H9 (cell line): ENCODE measurements at regions not wholly inside any gene's neighbourhood (a gene's known extent, or its start where the extent isn't known, plus 50 kb on each side); places are given as distances from the start of the nearest gene placed in this dataset.

Experiments
- DNase-seq: peaks from one replicate; pipeline ENCODE4 v3.0.0-alpha.2; 2017
- H2AFZ ChIP-seq: one replicate; pipeline ENCODE4 v1.6.1; 2013; ENCODE audit warnings: mild to moderate bottlenecking, low read length, control low read depth, moderate library complexity
- H2AK5ac ChIP-seq: 2 replicates; pipeline ENCODE4 v1.6.1; 2013; ENCODE audit warnings: low read length, control low read depth, mixed read lengths; ENCODE audit not compliant: insufficient read length
- H2BK120ac ChIP-seq: one replicate; pipeline ENCODE4 v1.6.1; 2013; ENCODE audit warnings: low read depth, mild to moderate bottlenecking, low read length, control low read depth, inconsistent platforms; ENCODE audit not compliant: poor library complexity, severe bottlenecking
- H2BK12ac ChIP-seq: 2 replicates; pipeline ENCODE4 v1.6.1; 2013; ENCODE audit warnings: low read length, control low read depth, mixed read lengths, low read depth; ENCODE audit not compliant: insufficient read length
- H2BK15ac ChIP-seq: 2 replicates; pipeline ENCODE4 v1.6.1; 2013; ENCODE audit warnings: low read depth, low read length, control low read depth
- H2BK20ac ChIP-seq: one replicate; pipeline ENCODE4 v1.6.1; 2013; ENCODE audit warnings: low read depth, mild to moderate bottlenecking, low read length, control low read depth, inconsistent platforms; ENCODE audit not compliant: poor library complexity, severe bottlenecking
- H2BK5ac ChIP-seq: 2 replicates; pipeline ENCODE4 v1.6.1; 2013; ENCODE audit warnings: low read length, control low read depth, mixed read lengths; ENCODE audit not compliant: insufficient read length
- H3K14ac ChIP-seq: 2 replicates; pipeline ENCODE4 v1.6.1; 2013; ENCODE audit warnings: low read length, control low read depth; ENCODE audit not compliant: insufficient read depth
- H3K18ac ChIP-seq: 2 replicates; pipeline ENCODE4 v1.6.1; 2013; ENCODE audit warnings: low read depth, mild to moderate bottlenecking, mixed read lengths, low read length, control low read depth; ENCODE audit not compliant: insufficient read length
- H3K23ac ChIP-seq: 2 replicates; pipeline ENCODE4 v1.6.1; 2013; ENCODE audit warnings: low read length, control low read depth, mixed read lengths, low read depth; ENCODE audit not compliant: insufficient read length
- H3K23me2 ChIP-seq: 2 replicates; pipeline ENCODE4 v1.6.1; 2013; ENCODE audit warnings: low read depth, mild to moderate bottlenecking, mixed read lengths, low read length, control low read depth; ENCODE audit not compliant: insufficient read length, poor library complexity, severe bottlenecking
- H3K27ac ChIP-seq: 2 replicates; pipeline ENCODE4 v1.5.1; 2013; ENCODE audit warnings: low read length, control low read depth, mixed read lengths, low read depth; ENCODE audit not compliant: insufficient read length
- H3K27me3 ChIP-seq: 2 replicates; pipeline ENCODE4 v1.6.1; 2013; ENCODE audit warnings: low read length, control low read depth, inconsistent platforms; ENCODE audit not compliant: insufficient read depth
- H3K4ac ChIP-seq: 2 replicates; pipeline ENCODE4 v1.6.1; 2013; ENCODE audit warnings: low read depth, mild to moderate bottlenecking, control low read depth, inconsistent platforms, low read length, moderate library complexity
- H3K4me1 ChIP-seq: 2 replicates; pipeline ENCODE4 v1.6.1; 2013; ENCODE audit warnings: low read length, control low read depth, inconsistent platforms; ENCODE audit not compliant: insufficient read depth
- H3K4me2 ChIP-seq: 2 replicates; pipeline ENCODE4 v1.6.1; 2013; ENCODE audit warnings: low read length, control low read depth, mixed read lengths; ENCODE audit not compliant: insufficient read length, insufficient read depth
- H3K56ac ChIP-seq: 2 replicates; pipeline ENCODE4 v1.6.1; 2013; ENCODE audit warnings: low read depth, mild to moderate bottlenecking, mixed read lengths, low read length, control low read depth; ENCODE audit not compliant: insufficient read length
- H3K79me1 ChIP-seq: 2 replicates; pipeline ENCODE4 v1.6.1; 2013; ENCODE audit warnings: low read depth, mild to moderate bottlenecking, moderate library complexity, low read length, control low read depth, inconsistent platforms; ENCODE audit not compliant: insufficient read depth, poor library complexity, severe bottlenecking
- H3K79me2 ChIP-seq: 2 replicates; pipeline ENCODE4 v1.6.1; 2013; ENCODE audit warnings: low read length, control low read depth, inconsistent platforms; ENCODE audit not compliant: insufficient read depth
- H3K9ac ChIP-seq: 2 replicates; pipeline ENCODE4 v1.6.1; 2013; ENCODE audit warnings: low read length, control low read depth, mixed read lengths; ENCODE audit not compliant: insufficient read length; ENCODE audit errors: extremely low read depth
- H3K9me3 ChIP-seq: one replicate; pipeline ENCODE4 v1.6.1; 2013; ENCODE audit warnings: low read depth, low read length, inconsistent platforms; ENCODE audit not compliant: control insufficient read depth
- H3T11ph ChIP-seq: one replicate; pipeline ENCODE4 v1.6.1; 2013; ENCODE audit warnings: mild to moderate bottlenecking, low read length, control low read depth, inconsistent platforms
- H4K20me1 ChIP-seq: one replicate; pipeline ENCODE4 v1.6.1; 2013; ENCODE audit not compliant: control insufficient read depth, insufficient read length, insufficient read depth
- H4K5ac ChIP-seq: 2 replicates; pipeline ENCODE4 v1.6.1; 2013; ENCODE audit warnings: low read depth, mild to moderate bottlenecking, mixed read lengths, low read length, control low read depth; ENCODE audit not compliant: insufficient read length
- H4K8ac ChIP-seq: replicated peaks from 2 replicates; pipeline ENCODE4 v1.6.1; 2013; ENCODE audit warnings: low read length, control low read depth, mixed read lengths, low read depth; ENCODE audit not compliant: insufficient read length
- H4K91ac ChIP-seq: 2 replicates; pipeline ENCODE4 v1.6.1; 2013; ENCODE audit warnings: low read depth, mild to moderate bottlenecking, moderate library complexity, mixed read lengths, low read length, control low read depth; ENCODE audit not compliant: insufficient read length
- H3K27ac Mint-ChIP-seq, 3 experiments: 2 replicates in 2 of 3; 3 replicates in 1 of 3; pipeline ENCODE4 v1.8.0; 2020 to 2021; ENCODE audit warnings: mixed read lengths in 3 of 3, mild to moderate bottlenecking in 1 of 3, moderate library complexity in 1 of 3
- H3K27me3 Mint-ChIP-seq: 2 replicates; pipeline ENCODE4 v1.8.0; 2021; ENCODE audit warnings: low read depth, mild to moderate bottlenecking, moderate library complexity, mixed read lengths
- H3K36me3 Mint-ChIP-seq, 3 experiments: 2 replicates in 2 of 3; 3 replicates in 1 of 3; pipeline ENCODE4 v1.8.0; 2020 to 2021; ENCODE audit warnings: low read depth in 3 of 3, mixed read lengths in 3 of 3; ENCODE audit not compliant: insufficient read depth in 1 of 3
- H3K4me1 Mint-ChIP-seq, 2 experiments: 2 replicates each; pipeline ENCODE4 v1.8.0; 2020; ENCODE audit warnings: mixed read lengths in 2 of 2
- H3K4me3 Mint-ChIP-seq, 2 experiments: 2 replicates in 1 of 2; 3 replicates in 1 of 2; pipeline ENCODE4 v1.8.0; 2020 to 2021; ENCODE audit warnings: mild to moderate bottlenecking in 2 of 2, mixed read lengths in 2 of 2, moderate library complexity in 1 of 2
- H3K9me3 Mint-ChIP-seq, 2 experiments: 2 replicates in 1 of 2; 3 replicates in 1 of 2; pipeline ENCODE4 v1.8.0; 2020; ENCODE audit warnings: mild to moderate bottlenecking in 2 of 2, mixed read lengths in 2 of 2, moderate library complexity in 1 of 2
- WGBS: extraction: QIAGEN DNeasy Blood & Tissue Kit; methylation state at CpG from one replicate; pipeline ENCODE4 v1.1.7; 2013; ENCODE audit warnings: missing lambda C conversion rate, low lambda C conversion rate, mixed read lengths; ENCODE audit not compliant: insufficient read length; ENCODE audit errors: extremely low coverage; 5-methylcytosine and 5-hydroxymethylcytosine counted together
- TF ChIP-seq, protein P1 (sequence below): fragments of 200-600 bp; sonication (generic); conservative IDR thresholded peaks from 3 replicates; pipeline ENCODE4 v1.8.0; 2021; ENCODE audit warnings: antibody characterized with exemption, mild to moderate bottlenecking

DNA sequence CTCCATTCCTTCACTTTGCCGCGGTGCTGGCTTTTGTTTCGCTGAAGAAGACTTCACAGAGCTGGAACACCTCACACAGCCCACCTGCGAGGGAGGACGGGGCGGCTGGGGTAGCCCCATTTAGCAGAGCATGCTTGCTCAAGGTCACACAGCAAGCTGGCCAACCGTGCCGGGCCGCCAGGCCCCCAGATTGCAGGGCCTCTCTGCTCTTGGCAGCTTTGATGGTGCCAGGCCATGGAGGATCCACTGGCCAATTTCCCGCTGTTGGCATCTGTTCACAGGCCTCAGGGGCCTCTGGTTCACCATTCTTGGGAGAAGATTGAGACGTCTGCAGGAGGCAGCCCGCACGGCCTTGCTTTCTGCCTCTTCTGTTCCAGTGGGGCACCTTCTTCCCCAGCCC is 77.9 kb upstream of the LINGO1 start:
- H3K4me1 Mint-ChIP-seq, result peaks cover 13 to 15% of the 10 kb centered on the region in 2 experiments
- Histone ChIP-seq H2AK5ac (no peak overlapping the region), H4K5ac (no peak overlapping the region), H3K23me2 (no peaks in the 10 kb centered on the region), H2BK12ac (no peak overlapping the region), H2AFZ (no peak overlapping the region), H3K23ac (no peak overlapping the region), H3K79me1 (no peaks in the 10 kb centered on the region), H3K27me3 (no peaks in the 10 kb centered on the region), H2BK20ac (no peak overlapping the region), H3K4ac (no peak overlapping the region), H2BK5ac (no peak overlapping the region), H3K4me1 (no peaks in the 10 kb centered on the region), H3K9me3 (no peaks in the 10 kb centered on the region), H3K18ac (no peak overlapping the region), H3K79me2 (no peaks in the 10 kb centered on the region), H3K9ac (no peak overlapping the region), H4K20me1 (peaks cover 2% of the 10 kb centered on the region), H3K14ac (no peak overlapping the region), H4K8ac (no peak overlapping the region), H2BK120ac (no peak overlapping the region), H3T11ph (no peak overlapping the region), H3K4me2 (no peak overlapping the region), H3K27ac (no peak overlapping the region), H3K56ac (no peak overlapping the region), H2BK15ac (no peak overlapping the region), H4K91ac (no peak overlapping the region)
- WGBS, result no CpG with 5 or more reads among the region's 13 CpGs
- TF ChIP-seq, protein P1, sequence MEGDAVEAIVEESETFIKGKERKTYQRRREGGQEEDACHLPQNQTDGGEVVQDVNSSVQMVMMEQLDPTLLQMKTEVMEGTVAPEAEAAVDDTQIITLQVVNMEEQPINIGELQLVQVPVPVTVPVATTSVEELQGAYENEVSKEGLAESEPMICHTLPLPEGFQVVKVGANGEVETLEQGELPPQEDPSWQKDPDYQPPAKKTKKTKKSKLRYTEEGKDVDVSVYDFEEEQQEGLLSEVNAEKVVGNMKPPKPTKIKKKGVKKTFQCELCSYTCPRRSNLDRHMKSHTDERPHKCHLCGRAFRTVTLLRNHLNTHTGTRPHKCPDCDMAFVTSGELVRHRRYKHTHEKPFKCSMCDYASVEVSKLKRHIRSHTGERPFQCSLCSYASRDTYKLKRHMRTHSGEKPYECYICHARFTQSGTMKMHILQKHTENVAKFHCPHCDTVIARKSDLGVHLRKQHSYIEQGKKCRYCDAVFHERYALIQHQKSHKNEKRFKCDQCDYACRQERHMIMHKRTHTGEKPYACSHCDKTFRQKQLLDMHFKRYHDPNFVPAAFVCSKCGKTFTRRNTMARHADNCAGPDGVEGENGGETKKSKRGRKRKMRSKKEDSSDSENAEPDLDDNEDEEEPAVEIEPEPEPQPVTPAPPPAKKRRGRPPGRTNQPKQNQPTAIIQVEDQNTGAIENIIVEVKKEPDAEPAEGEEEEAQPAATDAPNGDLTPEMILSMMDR, result no peak
- H3K4me3 Mint-ChIP-seq, result no peak overlapping the region
- no peak overlapping the region for H3K27ac Mint-ChIP-seq
- DNase-seq, result no peak
- H3K9me3 Mint-ChIP-seq, result no peaks in the 10 kb centered on the region
- peaks cover 12% of the 10 kb centered on the region for H3K27me3 Mint-ChIP-seq
- H3K36me3 Mint-ChIP-seq, result no peaks in the 10 kb centered on the region
